ENCODE measurements at regions not wholly inside any gene's neighbourhood (a gene's known extent, or its start where the extent isn't known, plus 50 kb on each side); places are given as distances from the start of the nearest gene placed in this dataset.

GRCh38 chr4:168039593-168039992, 52.7 kb upstream of the ANXA10 start:
- H3K27me3 Mint-ChIP-seq: no peaks in the 10 kb centered on the region
- H3K4me1 Mint-ChIP-seq: no peaks in the 10 kb centered on the region
- no peak for DNase-seq
- H3K36me3 Mint-ChIP-seq: no peaks in the 10 kb centered on the region
- H3K4me3 Mint-ChIP-seq: no peak overlapping the region
- no peak overlapping the region for H3K27ac Mint-ChIP-seq
- no peaks in the 10 kb centered on the region for H3K9me3 Mint-ChIP-seq
- ATAC-seq (ENCODE audit: low read depth in 2 of 2): no peak

All from naive B cell (primary cell).